ENCODE measurements at regions not wholly inside any gene's neighbourhood (a gene's known extent, or its start where the extent isn't known, plus 50 kb on each side); places are given as distances from the start of the nearest gene placed in this dataset.

DNA sequence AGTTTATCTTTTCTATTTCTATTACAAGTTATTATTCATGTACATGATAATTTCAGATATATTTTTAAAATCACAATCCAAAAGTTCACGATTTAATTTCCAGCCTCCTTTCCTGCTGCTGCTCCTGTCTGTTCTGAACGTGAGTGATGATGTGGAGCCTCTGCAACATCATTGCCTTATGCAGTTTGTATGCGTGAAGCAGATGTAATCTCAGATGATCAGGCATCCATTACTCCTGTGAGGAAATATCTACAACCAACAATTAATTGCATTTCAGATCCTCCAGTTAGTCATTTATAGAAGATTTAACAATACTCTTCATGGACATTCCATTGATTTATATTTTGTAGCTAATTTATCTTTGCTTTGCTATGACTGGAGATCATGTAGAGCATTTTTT lies 668.7 kb upstream of the EPHA5 start:
- H2AFZ ChIP-seq (ENCODE audit: low read length), result no peak overlapping the region
- no peak for DNase-seq (ENCODE audit: low read depth in 2 of 2)
- no peaks in the 10 kb centered on the region for H3K9me3 ChIP-seq (ENCODE audit: control insufficient read depth, insufficient read depth, low read depth, low read length)
- no peaks in the 10 kb centered on the region for H4K20me1 ChIP-seq (ENCODE audit: control insufficient read depth, extremely low read depth, insufficient read depth, low read length)
- no peak for TF ChIP-seq EZH2 (IDR thresholded peaks at IDR 0.05; ENCODE audit: low read length, missing control alignments)
- TF ChIP-seq, protein P1, sequence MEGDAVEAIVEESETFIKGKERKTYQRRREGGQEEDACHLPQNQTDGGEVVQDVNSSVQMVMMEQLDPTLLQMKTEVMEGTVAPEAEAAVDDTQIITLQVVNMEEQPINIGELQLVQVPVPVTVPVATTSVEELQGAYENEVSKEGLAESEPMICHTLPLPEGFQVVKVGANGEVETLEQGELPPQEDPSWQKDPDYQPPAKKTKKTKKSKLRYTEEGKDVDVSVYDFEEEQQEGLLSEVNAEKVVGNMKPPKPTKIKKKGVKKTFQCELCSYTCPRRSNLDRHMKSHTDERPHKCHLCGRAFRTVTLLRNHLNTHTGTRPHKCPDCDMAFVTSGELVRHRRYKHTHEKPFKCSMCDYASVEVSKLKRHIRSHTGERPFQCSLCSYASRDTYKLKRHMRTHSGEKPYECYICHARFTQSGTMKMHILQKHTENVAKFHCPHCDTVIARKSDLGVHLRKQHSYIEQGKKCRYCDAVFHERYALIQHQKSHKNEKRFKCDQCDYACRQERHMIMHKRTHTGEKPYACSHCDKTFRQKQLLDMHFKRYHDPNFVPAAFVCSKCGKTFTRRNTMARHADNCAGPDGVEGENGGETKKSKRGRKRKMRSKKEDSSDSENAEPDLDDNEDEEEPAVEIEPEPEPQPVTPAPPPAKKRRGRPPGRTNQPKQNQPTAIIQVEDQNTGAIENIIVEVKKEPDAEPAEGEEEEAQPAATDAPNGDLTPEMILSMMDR (conservative IDR thresholded peaks at IDR 0.05 in 1 of 2, IDR thresholded peaks at IDR 0.05 in 1 of 2; ENCODE audit: low read depth in 1 of 2, low read length in 2 of 2), result no peak
- no peaks in the 10 kb centered on the region for H3K27me3 ChIP-seq (ENCODE audit: control insufficient read depth, insufficient read depth, low read length)
- no peaks in the 10 kb centered on the region for H3K4me1 ChIP-seq (ENCODE audit: control insufficient read depth, extremely low read depth, insufficient read depth, low read length)
- H3K4me2 ChIP-seq (ENCODE audit: extremely low read depth, insufficient read depth, low read length), result no peak overlapping the region
- H3K79me2 ChIP-seq (ENCODE audit: control insufficient read depth, insufficient read depth, low read length), result no peaks in the 10 kb centered on the region
- H3K4me3 ChIP-seq (replicated peaks in 1 of 4; ENCODE audit: control extremely low read depth in 1 of 4, insufficient read depth in 1 of 4, low read depth in 3 of 4, low read length in 4 of 4), result no peak overlapping the region
- no peak overlapping the region for H3K27ac ChIP-seq (ENCODE audit: insufficient read depth, low read length)
- no peaks in the 10 kb centered on the region for H3K36me3 ChIP-seq (ENCODE audit: control insufficient read depth, insufficient read depth, low read length)
- H3K9ac ChIP-seq (ENCODE audit: insufficient read depth, low read length), result no peak overlapping the region

DNA sequence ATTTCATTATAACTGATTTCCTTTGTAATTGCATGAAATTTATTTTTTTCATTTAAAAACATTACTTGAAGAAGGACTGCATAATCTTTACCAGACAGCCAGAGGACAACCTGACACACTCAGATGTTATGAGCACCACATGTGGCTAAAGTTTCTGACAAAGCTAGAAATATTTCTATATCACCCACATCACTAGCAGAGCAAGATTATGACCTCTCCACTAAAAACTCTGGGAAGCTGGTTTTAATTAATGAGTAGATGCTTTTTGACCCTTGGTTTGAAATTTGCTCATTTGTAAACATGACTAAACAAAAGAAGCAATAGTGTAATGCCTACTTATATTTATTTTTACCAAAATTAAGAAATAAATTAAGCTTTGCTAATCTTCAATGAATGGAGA lies 661.5 kb upstream of the EPHA5 start:
- H3K27ac ChIP-seq (ENCODE audit: insufficient read depth, low read length), result no peak overlapping the region
- H3K36me3 ChIP-seq (ENCODE audit: control insufficient read depth, insufficient read depth, low read length), result no peaks in the 10 kb centered on the region
- H3K4me2 ChIP-seq (ENCODE audit: extremely low read depth, insufficient read depth, low read length), result no peak overlapping the region
- TF ChIP-seq, protein P1 (conservative IDR thresholded peaks at IDR 0.05 in 1 of 2, IDR thresholded peaks at IDR 0.05 in 1 of 2; ENCODE audit: low read depth in 1 of 2, low read length in 2 of 2), result no peak
- no peak for TF ChIP-seq EZH2 (IDR thresholded peaks at IDR 0.05; ENCODE audit: low read length, missing control alignments)
- no peaks in the 10 kb centered on the region for H3K27me3 ChIP-seq (ENCODE audit: control insufficient read depth, insufficient read depth, low read length)
- no peaks in the 10 kb centered on the region for H3K79me2 ChIP-seq (ENCODE audit: control insufficient read depth, insufficient read depth, low read length)
- no peaks in the 10 kb centered on the region for H3K9me3 ChIP-seq (ENCODE audit: control insufficient read depth, insufficient read depth, low read depth, low read length)
- H3K4me3 ChIP-seq (replicated peaks in 1 of 4; ENCODE audit: control extremely low read depth in 1 of 4, insufficient read depth in 1 of 4, low read depth in 3 of 4, low read length in 4 of 4), result no peak overlapping the region
- no peaks in the 10 kb centered on the region for H4K20me1 ChIP-seq (ENCODE audit: control insufficient read depth, extremely low read depth, insufficient read depth, low read length)
- H3K9ac ChIP-seq (ENCODE audit: insufficient read depth, low read length), result no peak overlapping the region
- H3K4me1 ChIP-seq (ENCODE audit: control insufficient read depth, extremely low read depth, insufficient read depth, low read length), result no peaks in the 10 kb centered on the region
- no peak overlapping the region for H2AFZ ChIP-seq (ENCODE audit: low read length)
- peak in 1 of 2 donors; percentile 52 for DNase-seq (ENCODE audit: low read depth in 2 of 2)

DNA sequence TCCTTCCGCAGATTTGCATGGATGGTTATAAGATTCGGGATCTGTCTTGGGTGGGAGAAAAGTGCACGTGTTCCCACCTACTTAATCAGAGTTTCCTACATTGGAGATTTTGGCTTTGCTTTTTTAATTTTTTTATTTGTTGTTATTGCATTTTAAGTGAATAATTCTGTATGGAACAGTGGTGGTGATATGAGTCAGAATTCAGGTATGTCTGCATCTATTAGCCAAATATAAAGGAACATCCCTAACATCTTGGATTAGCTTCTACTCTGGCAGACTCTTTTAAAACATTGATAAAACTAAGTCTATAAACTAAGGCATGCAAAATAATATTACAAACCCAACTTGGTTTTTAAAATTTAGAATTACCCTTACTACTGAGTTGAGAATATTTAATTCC lies 659.8 kb upstream of the EPHA5 start:
- TF ChIP-seq, protein P1 (conservative IDR thresholded peaks at IDR 0.05 in 1 of 2, IDR thresholded peaks at IDR 0.05 in 1 of 2; ENCODE audit: low read depth in 1 of 2, low read length in 2 of 2), result no peak
- no peak for TF ChIP-seq EZH2 (IDR thresholded peaks at IDR 0.05; ENCODE audit: low read length, missing control alignments)
- Histone ChIP-seq H2AFZ (ENCODE audit: low read length) (no peak overlapping the region), H3K27me3 (ENCODE audit: control insufficient read depth, insufficient read depth, low read length) (no peaks in the 10 kb centered on the region), H4K20me1 (ENCODE audit: control insufficient read depth, extremely low read depth, insufficient read depth, low read length) (no peaks in the 10 kb centered on the region), H3K79me2 (ENCODE audit: control insufficient read depth, insufficient read depth, low read length) (no peaks in the 10 kb centered on the region), H3K4me1 (ENCODE audit: control insufficient read depth, extremely low read depth, insufficient read depth, low read length) (no peaks in the 10 kb centered on the region), H3K27ac (ENCODE audit: insufficient read depth, low read length) (no peak overlapping the region), H3K9me3 (ENCODE audit: control insufficient read depth, insufficient read depth, low read depth, low read length) (no peaks in the 10 kb centered on the region), H3K4me3 (replicated peaks in 1 of 4; ENCODE audit: control extremely low read depth in 1 of 4, insufficient read depth in 1 of 4, low read depth in 3 of 4, low read length in 4 of 4) (no peak overlapping the region), H3K36me3 (ENCODE audit: control insufficient read depth, insufficient read depth, low read length) (no peaks in the 10 kb centered on the region), H3K4me2 (ENCODE audit: extremely low read depth, insufficient read depth, low read length) (no peak overlapping the region), H3K9ac (ENCODE audit: insufficient read depth, low read length) (no peak overlapping the region)
- DNase-seq (ENCODE audit: low read depth in 2 of 2), result peak in 1 of 2 donors; percentile 57
